Endothelial cell of umbilical vein (primary cell): ENCODE measurements at regions not wholly inside any gene's neighbourhood (a gene's known extent, or its start where the extent isn't known, plus 50 kb on each side); places are given as distances from the start of the nearest gene placed in this dataset.

Experiments used
- BruUV-seq: library from RNA; stranded (reverse); fragments of 400-500 nt; replicated peaks from 2 replicates; lab custom pipeline; 2021; lab: Mats Ljungman, UMichigan
- CTCF ChIA-PET: fragments of 300-600, 350-600 bp; sonication (Branson Sonifier 250); formaldehyde crosslinking; loops from one replicate; lab custom pipeline; 2021; ENCODE audit warnings: antibody characterized with exemption, inconsistent platforms; lab: Charles Lee
- POLR2A ChIA-PET: fragments of 300-600, 350-600 bp; sonication (Branson Sonifier 250); formaldehyde crosslinking; loops from one replicate; lab custom pipeline; 2021; ENCODE audit warnings: antibody characterized with exemption, inconsistent platforms; lab: Charles Lee
- DNase-seq: peaks from one replicate; pipeline ENCODE4 v3.0.0-alpha.2; 2011; ENCODE audit warnings: low read depth, low spot score
- FAIRE-seq: peaks from 2 replicates; lab custom pipeline; 2011; peaks lifted over from hg19 to GRCh38; lab: Jason Lieb, UNC
- H2AFZ ChIP-seq: 2 replicates; pipeline ENCODE4 v1.6.0; 2012; ENCODE audit warnings: low read depth, low read length, control low read depth, inconsistent platforms
- H3K27ac ChIP-seq: 2 replicates; pipeline ENCODE4 v1.5.1; 2011; ENCODE audit warnings: low read depth, mild to moderate bottlenecking, control low read depth, low read length, moderate library complexity; ENCODE audit not compliant: insufficient read depth
- H3K27me3 ChIP-seq, 2 experiments: 2 replicates each; pipeline versions ENCODE4 v1.6.0 to v1.6.1; 2011; ENCODE audit warnings: low read length in 2 of 2, mixed read lengths in 1 of 2; ENCODE audit not compliant: control insufficient read depth in 2 of 2, insufficient read depth in 2 of 2
- H3K36me3 ChIP-seq, 2 experiments: 2 replicates in 1 of 2; 3 replicates in 1 of 2; pipeline ENCODE4 v1.5.1; 2011; ENCODE audit warnings: low read length in 2 of 2, mild to moderate bottlenecking in 1 of 2, moderate library complexity in 1 of 2; ENCODE audit not compliant: control insufficient read depth in 2 of 2, insufficient read depth in 2 of 2; ENCODE audit errors: extremely low read depth in 1 of 2
- H3K4me1 ChIP-seq: 3 replicates; pipeline ENCODE4 v1.5.1; 2011; ENCODE audit warnings: mild to moderate bottlenecking, low read length; ENCODE audit not compliant: control insufficient read depth, insufficient read depth; ENCODE audit errors: extremely low read depth
- H3K4me2 ChIP-seq: 2 replicates; pipeline ENCODE4 v1.6.1; 2011; ENCODE audit warnings: low read length, control low read depth, mixed read lengths; ENCODE audit not compliant: insufficient read depth
- H3K4me3 ChIP-seq, 3 experiments: fragments of 200-600 bp in 1 of 3; sonication (generic), shearing (Covaris generic) in 1 of 3; replicated peaks in 1 of 3; 2 replicates each; pipeline ENCODE4 v1.5.1; 2011 to 2016; ENCODE audit warnings: control low read depth in 3 of 3, low read length in 3 of 3, mild to moderate bottlenecking in 2 of 3, inconsistent platforms in 1 of 3, low read depth in 1 of 3, moderate library complexity in 1 of 3; ENCODE audit not compliant: insufficient read depth in 1 of 3
- H3K79me2 ChIP-seq: 2 replicates; pipeline ENCODE4 v1.6.0; 2012; ENCODE audit warnings: low read length, inconsistent platforms; ENCODE audit not compliant: control insufficient read depth, insufficient read depth
- H3K9ac ChIP-seq: replicated peaks from 2 replicates; pipeline ENCODE3; 2011; ENCODE audit warnings: low read length, control low read depth; ENCODE audit not compliant: insufficient read depth; ENCODE audit errors: extremely low read depth
- H3K9me1 ChIP-seq: replicated peaks from 3 replicates; pipeline ENCODE4 v1.6.0; 2011; ENCODE audit warnings: mild to moderate bottlenecking, low read length; ENCODE audit not compliant: control insufficient read depth, insufficient read depth; ENCODE audit errors: extremely low read depth
- H3K9me3 ChIP-seq: replicated peaks from 2 replicates; pipeline ENCODE4 v1.5.1; 2012; ENCODE audit warnings: low read length, inconsistent platforms; ENCODE audit not compliant: control insufficient read depth, insufficient read depth
- H4K20me1 ChIP-seq: replicated peaks from 2 replicates; pipeline ENCODE3; 2011; ENCODE audit warnings: mild to moderate bottlenecking, low read length; ENCODE audit not compliant: control insufficient read depth, insufficient read depth; ENCODE audit errors: extremely low read depth
- CTCF ChIP-seq, 2 donors: IDR thresholded peaks; 1 replicate in 1 of 2; 2 replicates in 1 of 2; pipeline ENCODE4 v1.5.1; 2011; ENCODE audit warnings: low read length in 2 of 2, mild to moderate bottlenecking in 2 of 2, moderate library complexity in 2 of 2, control low read depth in 1 of 2, inconsistent platforms in 1 of 2, low read depth in 1 of 2; ENCODE audit not compliant: insufficient read depth in 1 of 2; ENCODE audit errors: extremely low read depth in 1 of 2
- EZH2 ChIP-seq: IDR thresholded peaks from 2 replicates; pipeline ENCODE4 v1.6.1; 2012; ENCODE audit warnings: borderline replicate concordance, low read depth, mild to moderate bottlenecking, moderate library complexity, low read length, inconsistent platforms; ENCODE audit not compliant: severe bottlenecking
- GATA2 ChIP-seq: IDR thresholded peaks from 2 replicates; pipeline ENCODE4 v1.7.0; 2011; ENCODE audit warnings: low read depth, mild to moderate bottlenecking, moderate library complexity, mixed read lengths, low read length; ENCODE audit not compliant: insufficient read length, insufficient read depth
- JUN ChIP-seq: IDR thresholded peaks from 2 replicates; pipeline ENCODE4 v1.6.1; 2011; ENCODE audit warnings: borderline replicate concordance, low read depth; ENCODE audit not compliant: insufficient read length, insufficient read depth
- MYC ChIP-seq: IDR thresholded peaks from one replicate; pipeline ENCODE4 v1.6.1; 2011; ENCODE audit warnings: mild to moderate bottlenecking, low read depth, low read length
- POLR2A ChIP-seq: IDR thresholded peaks from 2 replicates; pipeline ENCODE4 v1.6.1; 2012; ENCODE audit warnings: low read depth, mild to moderate bottlenecking, control low read depth, low read length
- POLR2AphosphoS5 ChIP-seq: IDR thresholded peaks from 2 replicates; pipeline ENCODE4 v1.6.1; 2012; ENCODE audit warnings: low read depth, mild to moderate bottlenecking, control low read depth, low read length, moderate library complexity; ENCODE audit not compliant: insufficient read depth
- dilution Hi-C: fragments of 300-500 bp; cut with MboI; formaldehyde crosslinking; loops from one replicate; pipeline ENCODE4 v1.15.0; 2019; ENCODE audit warnings: low sequenced_read_pairs; ENCODE audit not compliant: extremely low pct_ligation_motif_present
- intact Hi-C: fragments of 100-400 bp; cut with micrococcal nuclease; formaldehyde crosslinking; loops from one replicate; pipeline ENCODE4 v1.10.0; 2022

GRCh38 chr14:49959822-49960408, 67.0 kb downstream of the ARF6 start:
- no peak for DNase-seq
- Histone ChIP-seq H2AFZ (no peak overlapping the region), H3K4me1 (no peaks in the 10 kb centered on the region), H3K79me2 (no peaks in the 10 kb centered on the region), H3K4me2 (no peak overlapping the region), H3K9me1 (no peaks in the 10 kb centered on the region), H3K36me3 (no peaks in the 10 kb centered on the region), H3K9me3 (no peaks in the 10 kb centered on the region), H3K9ac (no peak overlapping the region), H3K4me3 (no peak overlapping the region), H3K27me3 (no peaks in the 10 kb centered on the region), H4K20me1 (no peaks in the 10 kb centered on the region), H3K27ac (no peak overlapping the region)
- no peak for FAIRE-seq
- CTCF ChIA-PET = no interaction called here
- dilution Hi-C loops = no loop called here
- POLR2A ChIA-PET = no interaction called here
- TF ChIP-seq MYC = no peak
- TF ChIP-seq POLR2A = no peak
- no peak for TF ChIP-seq CTCF (IDR thresholded peaks at IDR 0.05; ENCODE audit: extremely low read depth in 1 of 2, insufficient read depth in 1 of 2, low read depth in 1 of 2, low read length in 2 of 2)
- TF ChIP-seq GATA2 = no peak
- TF ChIP-seq JUN = no peak
- no peak for TF ChIP-seq POLR2AphosphoS5
- no peak for TF ChIP-seq EZH2
- no TSS peak for BruUV-seq
- intact Hi-C loops = no loop called here
